HG03575 (cell line): ENCODE measurements at regions not wholly inside any gene's neighbourhood (a gene's known extent, or its start where the extent isn't known, plus 50 kb on each side); places are given as distances from the start of the nearest gene placed in this dataset.
A peak's percentile ranks its signal among the peaks of the same experiment; 100 is the strongest.
"Not testable (repeated sequence)": the region's sequence is repeated elsewhere in the genome, so short reads cannot be mapped to it uniquely, and the experiment has no call there.

Source experiments
- ATAC-seq: cut with Tn5 transposase; IDR thresholded peaks from one replicate; pipeline ENCODE4 v1.9.1; 2021; ENCODE audit not compliant: unreplicated experiment, insufficient number of reproducible peaks, low FRiP score; ENCODE audit errors: extremely low read depth

DNA sequence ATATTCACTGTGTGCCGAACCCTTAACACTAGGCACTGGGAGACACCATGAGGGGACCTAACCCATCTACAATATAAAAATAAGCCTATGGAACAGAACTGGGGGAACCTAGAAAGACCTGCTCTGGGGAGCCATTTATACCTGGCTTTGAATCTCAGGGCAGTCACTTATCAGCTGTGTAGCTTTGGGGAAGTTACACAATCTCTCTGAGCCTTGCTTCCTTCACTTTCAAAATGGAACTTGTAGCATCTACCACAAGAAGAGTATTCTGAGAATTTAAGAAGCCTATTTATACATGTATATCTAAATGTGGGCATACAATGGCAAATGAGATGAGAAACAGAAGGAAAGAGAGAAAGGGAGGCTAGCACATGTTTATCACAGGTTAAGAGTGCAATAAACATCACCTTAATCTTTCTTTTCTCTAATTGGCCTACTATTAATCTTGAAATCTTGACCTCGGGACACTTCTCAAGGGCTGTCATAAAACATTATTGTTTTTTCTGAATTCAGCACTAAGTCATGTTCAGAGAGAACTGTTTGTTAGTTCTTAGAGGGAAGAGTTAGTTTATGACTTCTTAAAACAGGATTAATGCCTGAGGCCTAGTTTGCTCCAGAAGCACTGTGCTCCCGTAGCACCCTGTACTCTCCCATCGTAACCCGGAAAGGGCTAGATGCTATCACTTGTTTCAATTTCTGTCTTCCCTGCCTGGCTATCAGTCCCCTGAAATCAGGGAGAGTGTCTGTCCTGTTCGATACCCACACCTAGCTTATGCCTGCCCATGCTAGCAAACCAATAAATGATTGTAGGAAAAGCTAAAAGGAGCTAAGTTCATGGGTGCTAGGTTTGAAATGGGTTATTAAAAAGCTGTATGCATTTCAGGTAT lies 606.4 kb upstream of the CLINT1 start:
- ATAC-seq = no peak

DNA sequence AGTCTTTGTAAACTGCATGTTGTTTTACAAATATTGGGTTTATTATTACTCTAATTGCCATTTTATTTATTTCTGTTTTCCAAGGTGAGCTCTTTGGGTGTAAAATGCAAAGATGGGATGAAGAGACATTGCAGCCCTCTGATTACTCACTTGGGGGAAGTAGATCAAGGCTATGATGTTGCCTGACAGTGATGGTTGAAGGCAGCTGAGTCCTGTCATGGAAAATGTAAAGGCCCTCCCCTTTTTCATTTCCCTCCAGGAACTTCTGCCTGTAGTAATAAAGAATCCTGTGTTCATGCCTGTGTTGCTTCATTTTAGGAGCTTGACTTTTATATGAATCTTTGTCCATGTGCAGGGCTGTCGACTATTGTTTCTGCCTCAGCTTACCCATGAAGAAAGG lies 605.4 kb upstream of the CLINT1 start:
- ATAC-seq = no peak

DNA sequence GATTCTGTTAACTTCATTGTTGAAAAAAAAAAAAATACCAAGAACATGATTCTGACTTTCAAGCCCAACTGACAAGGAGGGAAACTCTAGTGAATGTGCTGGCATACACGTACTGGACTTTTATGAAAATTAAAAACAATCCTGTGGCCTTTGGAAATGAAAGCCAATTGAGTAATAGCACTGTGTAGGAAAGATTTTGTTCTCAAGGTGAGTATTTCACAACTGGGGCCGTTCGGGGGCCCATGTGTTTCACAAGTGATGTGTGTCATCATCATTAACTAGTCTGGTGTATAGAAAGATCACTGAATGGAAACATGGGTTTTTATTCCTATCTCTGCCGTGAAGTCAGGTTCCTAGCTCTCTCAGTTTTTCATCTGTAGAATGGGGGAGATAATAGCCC lies 605.0 kb upstream of the CLINT1 start:
- ATAC-seq = no peak

DNA sequence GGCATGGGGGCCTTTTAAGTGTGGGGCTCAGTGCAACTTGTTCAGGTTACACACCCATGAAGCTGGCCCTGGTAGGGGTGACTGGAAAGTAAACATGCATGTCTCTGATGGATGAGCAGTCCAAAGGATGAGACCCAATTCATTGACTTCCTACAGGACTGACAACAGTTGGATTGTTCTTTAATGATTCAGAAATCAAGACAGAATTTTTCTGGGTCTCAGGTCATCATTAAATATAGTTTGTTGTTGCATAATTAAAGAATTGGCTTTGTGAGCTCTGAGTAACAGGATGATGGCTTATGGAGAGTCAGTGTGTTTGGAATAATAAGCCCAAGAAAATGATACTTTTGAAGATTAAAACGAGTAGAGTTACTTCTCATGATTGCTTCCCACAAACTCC lies 604.2 kb upstream of the CLINT1 start:
- no peak for ATAC-seq

DNA sequence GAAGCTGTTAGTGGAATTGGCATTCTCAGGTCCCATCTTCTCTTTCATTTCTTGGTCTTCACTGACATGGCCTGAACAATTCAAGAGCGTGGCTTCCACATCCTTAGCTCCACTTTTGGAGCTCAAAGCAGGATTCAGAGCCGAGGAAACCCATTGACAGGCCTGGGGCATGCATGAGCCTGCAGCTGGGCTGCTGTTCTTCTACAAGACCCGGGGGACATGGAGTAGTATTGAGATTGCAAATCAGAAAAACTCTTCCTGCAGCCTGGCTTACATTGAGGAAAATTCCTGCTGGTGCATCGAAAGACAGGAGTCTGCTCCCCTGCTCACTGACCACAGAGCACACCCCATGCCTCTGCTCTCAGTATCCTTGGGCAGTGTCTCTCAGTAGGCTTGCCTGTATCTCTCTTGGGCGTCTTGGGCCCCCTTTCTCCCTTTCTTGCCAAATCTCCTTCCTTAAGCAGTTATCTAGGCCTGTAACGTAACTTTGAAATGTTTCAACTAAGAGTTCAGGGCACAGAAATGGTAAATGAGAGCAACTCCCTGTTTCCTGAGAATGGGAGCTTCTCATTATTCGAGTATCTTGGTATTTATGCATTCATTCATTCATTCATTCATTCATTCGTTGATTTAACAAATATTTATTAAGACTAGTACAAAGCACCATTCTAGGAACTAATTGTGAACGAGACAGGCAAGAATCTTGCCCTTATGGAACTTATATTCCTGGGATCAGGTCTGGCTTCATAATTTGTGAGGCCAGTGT lies 603.6 kb upstream of the CLINT1 start:
- no peak for ATAC-seq

DNA sequence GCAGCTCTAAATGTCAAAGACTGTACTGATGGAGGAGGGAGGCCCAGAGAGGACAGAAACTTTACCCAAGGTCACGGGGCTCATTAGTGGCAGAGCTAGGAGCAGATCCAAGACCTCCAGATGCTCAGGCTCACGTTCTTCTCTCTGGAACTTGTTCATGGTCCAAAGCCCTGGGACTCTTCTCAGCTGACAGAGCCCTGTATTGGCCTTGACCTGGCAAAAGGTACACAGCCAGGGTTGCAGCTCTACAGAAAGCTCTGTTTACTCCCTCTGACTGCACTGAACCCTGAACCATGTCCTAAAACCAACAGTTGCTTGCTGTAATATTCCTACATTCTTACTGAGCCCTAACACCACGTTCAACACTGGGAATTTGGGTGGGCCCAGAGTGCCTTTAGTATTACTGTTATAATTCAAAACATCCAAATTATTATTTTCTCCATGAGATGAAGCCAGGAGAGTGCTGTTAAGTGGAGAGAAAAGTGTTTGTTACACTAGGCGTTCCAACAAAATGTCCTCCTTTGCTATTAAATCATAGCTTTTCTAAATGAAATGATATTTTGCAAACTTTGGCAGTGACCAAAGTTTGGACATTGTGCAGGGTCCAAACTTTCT lies 602.4 kb upstream of the CLINT1 start:
- no peak for ATAC-seq

DNA sequence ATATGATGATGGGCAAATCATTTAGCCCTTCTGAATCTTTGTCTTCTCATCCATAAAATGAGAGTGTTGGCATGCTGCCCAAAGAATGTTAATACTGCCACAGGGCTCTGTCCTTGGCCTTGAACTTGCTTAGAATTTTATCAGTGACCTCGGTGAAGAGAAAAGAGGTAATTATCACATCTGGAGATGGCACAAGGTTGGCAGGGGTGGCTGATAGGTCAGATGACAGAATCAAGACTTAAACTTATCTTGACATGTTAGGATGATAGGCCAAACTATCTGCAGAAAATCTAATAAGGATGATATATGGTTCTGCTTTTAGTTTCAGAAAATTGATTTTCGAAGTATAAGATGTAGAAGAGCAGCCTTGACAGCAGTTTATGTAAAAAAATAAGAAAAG lies 599.1 kb upstream of the CLINT1 start:
- no peak for ATAC-seq

DNA sequence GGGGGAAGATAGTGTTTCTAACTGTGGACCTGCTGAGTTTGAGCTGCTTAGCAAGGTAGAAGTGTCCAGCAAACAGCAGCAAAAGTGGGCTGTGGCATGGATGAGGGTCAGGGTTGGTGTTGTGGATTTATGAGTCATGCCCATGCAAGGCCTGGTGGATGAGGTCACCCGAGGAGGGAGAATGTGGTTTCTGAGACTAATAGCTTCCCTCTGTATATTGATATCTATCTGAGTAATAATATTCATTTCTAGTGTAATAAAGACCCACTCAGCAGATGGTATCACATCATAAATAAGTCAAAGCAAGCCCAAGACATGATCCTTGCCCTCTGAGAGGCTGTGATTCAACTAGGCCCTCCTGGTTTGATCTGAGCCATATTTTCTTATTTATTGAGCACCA lies 597.8 kb upstream of the CLINT1 start:
- ATAC-seq = no peak

DNA sequence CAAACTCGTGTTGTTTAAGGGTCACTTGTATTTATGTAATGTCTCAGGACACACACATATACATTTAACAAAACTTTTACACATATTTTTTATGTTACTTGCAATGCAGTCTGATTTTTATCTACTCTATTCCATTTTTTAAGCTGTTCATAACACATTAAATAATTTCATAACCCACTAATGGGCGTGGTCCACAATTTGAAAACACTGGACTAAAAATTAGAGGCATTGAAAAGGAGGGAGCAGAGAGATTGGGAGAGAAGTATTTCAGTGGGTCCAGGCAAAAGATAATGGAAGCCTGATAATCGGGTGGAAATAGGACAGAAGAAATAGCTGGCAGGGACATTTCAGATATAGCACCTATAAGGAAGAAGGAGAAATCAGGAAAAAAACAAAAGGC lies 597.3 kb upstream of the CLINT1 start:
- ATAC-seq = no peak

DNA sequence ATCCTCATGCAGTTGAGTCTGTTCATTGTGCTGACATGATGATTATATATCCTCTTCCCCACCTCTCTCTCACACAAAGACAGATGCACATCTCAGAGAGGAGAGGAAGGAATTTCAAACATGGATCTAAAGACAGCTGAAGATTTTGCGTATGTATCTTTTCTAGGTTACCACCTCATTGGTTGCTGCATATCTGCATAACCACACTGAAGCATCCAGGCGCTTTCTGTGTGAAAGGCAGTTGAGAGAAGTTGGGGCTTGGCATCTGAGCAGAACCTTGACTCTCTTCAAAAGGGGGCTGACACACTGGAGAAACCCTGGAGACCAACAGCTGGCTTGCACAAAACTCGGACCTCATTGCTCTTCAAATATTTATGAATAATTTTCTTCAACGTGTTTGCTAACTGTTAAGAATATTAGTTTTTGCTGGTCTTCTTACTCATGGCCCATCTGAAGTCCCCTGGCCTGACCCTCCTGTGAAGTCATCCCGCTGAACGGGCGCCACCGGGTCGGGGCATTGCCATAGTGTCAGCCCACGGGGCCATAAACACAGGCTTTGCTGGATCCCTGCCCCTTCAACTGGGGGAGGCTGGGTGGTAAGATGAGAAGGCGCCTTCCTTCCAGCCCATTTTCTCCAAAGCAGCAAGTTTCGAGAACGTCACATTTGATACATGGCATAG lies 593.2 kb upstream of the CLINT1 start:
- no peak for ATAC-seq

DNA sequence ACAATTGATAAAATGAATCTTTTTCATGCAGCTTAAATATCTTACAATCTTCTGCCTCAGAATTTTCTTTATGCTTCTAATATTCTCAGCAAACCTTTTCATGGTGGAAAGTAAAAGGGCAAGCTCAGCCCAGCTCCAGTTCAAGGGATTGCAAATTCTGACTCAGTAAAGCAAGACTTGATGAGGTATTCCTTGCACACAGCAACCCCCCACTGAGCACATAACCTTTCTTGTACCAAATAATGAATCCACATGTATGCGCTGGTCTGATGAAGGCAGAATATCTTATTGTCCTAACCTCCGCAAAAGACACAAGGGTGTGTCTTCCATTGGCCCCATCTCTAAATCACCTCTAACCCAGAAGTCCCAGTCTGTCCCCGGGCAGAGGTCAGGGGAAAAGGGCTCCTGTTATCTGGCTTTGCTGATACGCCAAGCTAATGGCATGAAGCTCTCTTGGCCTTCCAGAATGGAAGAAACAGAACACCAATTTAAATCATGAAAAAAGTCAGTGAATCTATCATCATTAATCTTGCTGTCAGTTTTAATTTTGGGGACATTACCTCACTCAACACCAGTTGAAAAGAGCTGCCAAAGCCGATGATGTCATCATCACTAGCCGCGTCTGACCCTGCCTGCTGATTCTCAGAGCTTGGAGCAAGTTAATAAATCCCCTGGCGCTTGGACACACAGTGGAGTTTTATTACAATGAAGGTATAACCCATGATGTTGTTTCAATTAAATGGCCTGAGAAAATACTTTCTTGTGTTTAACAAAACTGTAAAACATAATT lies 592.5 kb upstream of the CLINT1 start:
- ATAC-seq = no peak

DNA sequence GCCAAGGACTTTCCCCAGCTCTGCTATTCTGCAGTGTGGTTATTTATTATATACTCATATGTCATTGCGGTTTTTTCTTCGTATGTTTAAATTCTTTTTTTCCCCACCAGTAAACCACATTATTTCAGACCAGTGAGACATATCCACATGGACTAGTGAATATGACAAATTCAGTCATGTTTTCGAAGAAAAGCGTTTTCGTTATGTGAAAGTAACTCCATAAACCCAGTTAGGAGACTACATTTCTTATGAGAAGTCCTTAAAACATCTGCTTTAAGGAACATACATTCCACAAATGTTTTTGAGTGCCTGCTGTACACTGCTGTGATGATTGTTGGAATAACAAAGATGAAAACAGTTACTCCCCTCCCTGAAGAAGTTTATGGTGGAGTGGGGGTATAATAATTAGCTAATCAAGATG lies 591.8 kb upstream of the CLINT1 start:
- ATAC-seq = no peak

DNA sequence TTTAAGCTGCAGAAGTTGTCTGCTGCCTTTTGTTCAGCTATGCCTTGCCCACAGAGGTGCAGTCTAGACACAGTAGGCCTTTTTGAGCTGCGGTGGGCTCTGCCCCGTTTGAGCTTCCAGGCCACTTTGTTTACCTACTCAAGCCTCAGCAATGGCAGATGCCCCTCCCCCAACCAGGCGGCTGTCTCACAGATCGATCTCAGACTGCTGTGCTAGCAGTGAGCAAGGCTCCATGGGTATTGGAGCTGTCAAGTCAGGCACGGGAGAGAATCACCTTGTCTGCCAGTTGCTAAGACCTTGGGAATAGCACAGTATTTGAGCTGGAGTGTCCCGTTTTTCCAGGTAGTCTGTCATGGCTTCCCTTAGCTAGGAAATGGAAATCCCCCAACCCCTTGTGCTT lies 587.8 kb upstream of the CLINT1 start:
- ATAC-seq = not testable (repeated sequence)

DNA sequence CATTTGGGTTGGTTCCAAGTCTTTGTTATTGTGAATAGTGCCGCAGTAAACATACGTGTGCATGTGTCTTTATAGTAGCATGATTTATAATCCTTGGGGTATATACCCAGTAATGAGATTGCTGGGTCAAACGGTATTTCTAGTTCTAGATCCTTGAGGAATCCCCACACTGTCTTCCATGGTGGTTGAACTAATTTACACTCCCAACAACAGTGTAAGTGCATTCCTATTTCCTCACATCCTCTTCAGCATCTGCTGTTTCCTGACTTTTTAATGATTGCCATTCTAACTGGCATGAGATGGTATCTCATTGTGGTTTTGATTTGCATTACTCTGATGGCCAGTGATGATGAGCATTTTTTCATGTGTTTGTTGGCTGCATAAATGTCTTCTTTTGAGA lies 580.3 kb upstream of the CLINT1 start:
- not testable (repeated sequence) for ATAC-seq

DNA sequence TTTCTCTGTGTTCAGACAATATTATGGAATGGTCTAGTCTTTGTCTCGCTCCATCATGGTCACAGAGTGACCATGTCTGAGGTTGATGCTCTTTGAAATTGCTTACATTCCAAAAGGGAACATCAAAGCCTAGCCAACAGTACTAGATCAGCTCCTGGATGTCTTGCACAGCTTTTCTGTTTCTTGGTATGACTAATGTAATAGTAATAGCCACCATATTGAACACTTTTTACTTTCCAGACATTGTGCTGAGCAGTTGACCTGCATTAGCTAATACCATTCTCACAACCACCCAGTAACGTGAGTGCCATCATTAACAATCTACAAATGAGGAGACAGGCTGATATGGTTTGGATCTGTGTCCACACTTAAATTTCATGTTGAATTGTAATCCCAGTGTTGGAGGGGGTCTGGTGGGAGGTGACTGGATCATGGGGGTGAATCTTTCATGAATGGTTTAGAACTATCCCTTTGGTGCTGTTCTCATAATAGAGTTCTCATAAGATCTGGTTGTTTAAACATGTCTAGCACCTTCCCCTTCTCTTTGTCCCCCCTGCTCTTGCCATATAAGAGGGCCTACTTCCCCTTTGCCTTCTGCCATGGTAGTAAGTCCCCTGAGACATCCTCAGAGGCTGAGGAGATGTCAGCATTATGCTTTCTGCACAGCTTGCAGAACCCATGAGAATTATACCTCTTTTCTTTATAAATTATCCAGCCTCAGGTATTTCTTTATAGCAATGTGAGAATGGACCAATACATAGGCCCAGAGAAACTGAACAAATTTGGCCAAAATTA lies 577.5 kb upstream of the CLINT1 start:
- ATAC-seq = no peak

DNA sequence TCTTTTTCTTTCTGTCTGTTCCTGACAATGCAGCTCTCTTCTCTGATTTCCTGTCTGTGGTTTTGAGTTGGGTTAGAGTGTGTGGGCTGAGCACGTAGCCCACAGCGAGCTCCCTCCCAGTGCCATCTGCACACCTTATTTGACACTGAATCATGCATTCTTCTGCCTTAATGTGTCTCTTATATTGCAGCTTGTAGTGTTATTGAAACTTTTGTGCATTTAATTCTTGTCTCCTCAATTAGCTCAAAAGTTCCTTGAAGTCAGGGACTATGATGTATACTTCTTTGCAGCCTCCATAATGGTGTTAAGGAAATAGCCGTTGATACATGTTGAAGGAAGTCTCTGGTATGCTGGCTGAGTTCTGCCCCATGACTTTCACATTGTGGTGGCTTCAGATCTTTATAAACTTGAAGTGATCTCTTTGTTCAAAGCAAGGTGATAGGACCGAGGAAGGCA lies 576.2 kb upstream of the CLINT1 start:
- peak; percentile 80 for ATAC-seq

DNA sequence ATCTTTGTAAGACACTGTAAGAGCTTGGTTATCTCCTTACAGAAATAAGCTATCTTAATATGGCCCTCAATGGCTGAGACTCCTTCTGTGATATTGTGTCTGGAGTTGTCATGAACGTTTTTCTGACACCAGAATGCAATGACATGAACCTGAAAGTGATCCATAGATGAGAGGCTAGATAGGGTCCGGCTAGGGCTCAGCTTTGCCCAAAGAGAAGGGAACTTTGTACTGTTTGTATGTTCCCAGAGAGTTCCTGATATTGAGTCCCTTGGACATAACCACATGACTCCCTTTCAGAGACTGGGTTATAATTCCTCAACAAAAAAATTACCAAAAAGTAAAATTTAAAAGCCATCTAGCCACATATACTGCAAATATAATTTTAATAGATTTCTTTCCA lies 575.8 kb upstream of the CLINT1 start:
- ATAC-seq = no peak

DNA sequence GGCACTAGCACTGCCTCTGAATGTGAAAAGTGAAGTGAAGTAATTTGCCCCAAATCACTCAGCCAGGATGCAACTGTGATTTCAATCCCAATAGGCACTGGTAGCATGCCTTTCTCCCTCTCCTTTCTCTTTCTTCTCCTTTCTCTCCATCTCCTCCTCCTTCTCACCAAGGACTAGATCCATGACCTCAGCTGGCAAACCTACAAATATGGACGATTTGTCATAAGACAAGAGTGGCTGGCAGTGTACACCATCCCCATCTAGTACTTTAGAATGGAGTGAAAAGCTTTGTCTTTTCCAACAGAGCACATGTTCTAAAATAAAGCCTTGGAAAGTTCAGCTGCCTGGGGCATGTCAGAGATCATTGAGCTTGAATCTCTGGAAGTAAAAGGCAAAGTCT lies 574.7 kb upstream of the CLINT1 start:
- no peak for ATAC-seq
